ENCODE measurements at regions not wholly inside any gene's neighbourhood (a gene's known extent, or its start where the extent isn't known, plus 50 kb on each side); places are given as distances from the start of the nearest gene placed in this dataset.

DNA sequence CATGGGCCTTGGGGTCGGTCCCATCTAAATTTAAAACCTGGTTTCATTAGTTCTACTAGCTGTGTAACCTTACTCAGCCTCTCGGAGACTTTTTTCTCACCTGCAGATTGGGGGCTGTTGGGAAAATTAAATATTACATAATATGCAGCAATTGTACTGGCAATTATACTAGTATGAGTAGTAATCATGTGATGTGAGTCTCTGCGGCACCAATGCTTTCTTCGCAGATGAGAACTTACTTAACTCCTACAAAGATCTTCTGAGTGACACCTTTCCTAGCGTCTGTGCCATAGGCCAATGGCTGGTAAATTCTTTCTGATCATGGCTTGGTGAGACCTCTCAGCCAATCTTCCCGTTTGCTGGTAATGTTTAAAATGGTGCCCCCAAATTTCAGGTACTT is 391.3 kb downstream of the NXPE2 start:
- DNase-seq = no peak
- no peak overlapping the region for H3K27ac Mint-ChIP-seq
- H3K4me3 Mint-ChIP-seq = no peak overlapping the region
- CTCF ChIA-PET = no interaction called here
- intact Hi-C loops (cut with micrococcal nuclease) = no loop called here
- H3K36me3 Mint-ChIP-seq = no peaks in the 10 kb centered on the region
- H3K9me3 Mint-ChIP-seq = no peaks in the 10 kb centered on the region
- H3K4me1 Mint-ChIP-seq (ENCODE audit: low read depth) = no peaks in the 10 kb centered on the region
- no peaks in the 10 kb centered on the region for H3K27me3 Mint-ChIP-seq
- POLR2A ChIA-PET = no interaction called here

DNA sequence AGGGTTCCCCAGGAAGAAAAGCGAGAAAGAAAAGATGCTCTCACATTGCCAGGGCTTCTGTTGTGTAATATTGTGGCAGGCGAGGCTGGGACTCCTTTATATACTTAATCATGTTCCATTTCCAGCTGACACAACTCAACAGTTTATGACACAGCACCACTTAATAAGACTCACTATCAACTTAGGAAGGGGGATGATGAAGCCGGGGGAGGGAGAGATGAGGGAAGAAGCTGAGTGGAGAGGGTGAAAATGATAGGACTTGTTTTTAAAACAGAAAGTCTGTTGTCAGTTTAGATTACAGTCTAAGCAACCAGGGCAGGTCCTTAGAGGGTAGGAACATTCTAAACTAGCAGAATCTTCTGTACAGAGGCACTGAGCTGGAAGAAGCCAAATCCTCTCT is 397.0 kb downstream of the NXPE2 start:
- H3K9me3 Mint-ChIP-seq = no peaks in the 10 kb centered on the region
- H3K27ac Mint-ChIP-seq = no peak overlapping the region
- no peaks in the 10 kb centered on the region for H3K4me1 Mint-ChIP-seq (ENCODE audit: low read depth)
- DNase-seq = no peak
- H3K4me3 Mint-ChIP-seq = no peak overlapping the region
- no peaks in the 10 kb centered on the region for H3K36me3 Mint-ChIP-seq
- intact Hi-C loops (cut with micrococcal nuclease) = no loop called here
- ChIA-PET CTCF (no interaction called here), POLR2A (no interaction called here)
- H3K27me3 Mint-ChIP-seq = peaks cover 2% of the 10 kb centered on the region

DNA sequence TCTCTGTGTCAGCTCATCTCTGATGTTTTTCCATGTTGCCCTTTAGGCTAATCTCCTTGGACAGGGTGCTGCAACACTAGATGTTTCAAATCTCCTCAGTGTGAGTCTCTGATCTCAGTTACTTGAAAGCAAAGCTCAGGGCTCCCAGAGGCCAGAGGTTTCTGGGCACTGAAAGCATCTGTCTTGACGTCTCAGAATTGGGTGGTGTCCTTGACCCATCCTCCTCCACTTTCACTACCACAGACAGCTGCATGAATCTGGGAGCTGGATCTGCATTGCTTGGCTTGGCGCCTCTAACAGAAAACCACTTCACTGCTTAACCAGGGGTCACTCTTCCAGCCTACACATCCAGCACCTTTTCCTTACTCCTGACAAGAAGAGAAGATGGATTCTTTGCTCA is 399.4 kb downstream of the NXPE2 start:
- no peak for DNase-seq
- H3K27ac Mint-ChIP-seq = no peak overlapping the region
- intact Hi-C loops (cut with micrococcal nuclease) = no loop called here
- no peaks in the 10 kb centered on the region for H3K36me3 Mint-ChIP-seq
- H3K9me3 Mint-ChIP-seq = no peaks in the 10 kb centered on the region
- ChIA-PET POLR2A (no interaction called here), CTCF (no interaction called here)
- H3K27me3 Mint-ChIP-seq = peaks cover 2% of the 10 kb centered on the region
- no peak overlapping the region for H3K4me3 Mint-ChIP-seq
- no peaks in the 10 kb centered on the region for H3K4me1 Mint-ChIP-seq (ENCODE audit: low read depth)

DNA sequence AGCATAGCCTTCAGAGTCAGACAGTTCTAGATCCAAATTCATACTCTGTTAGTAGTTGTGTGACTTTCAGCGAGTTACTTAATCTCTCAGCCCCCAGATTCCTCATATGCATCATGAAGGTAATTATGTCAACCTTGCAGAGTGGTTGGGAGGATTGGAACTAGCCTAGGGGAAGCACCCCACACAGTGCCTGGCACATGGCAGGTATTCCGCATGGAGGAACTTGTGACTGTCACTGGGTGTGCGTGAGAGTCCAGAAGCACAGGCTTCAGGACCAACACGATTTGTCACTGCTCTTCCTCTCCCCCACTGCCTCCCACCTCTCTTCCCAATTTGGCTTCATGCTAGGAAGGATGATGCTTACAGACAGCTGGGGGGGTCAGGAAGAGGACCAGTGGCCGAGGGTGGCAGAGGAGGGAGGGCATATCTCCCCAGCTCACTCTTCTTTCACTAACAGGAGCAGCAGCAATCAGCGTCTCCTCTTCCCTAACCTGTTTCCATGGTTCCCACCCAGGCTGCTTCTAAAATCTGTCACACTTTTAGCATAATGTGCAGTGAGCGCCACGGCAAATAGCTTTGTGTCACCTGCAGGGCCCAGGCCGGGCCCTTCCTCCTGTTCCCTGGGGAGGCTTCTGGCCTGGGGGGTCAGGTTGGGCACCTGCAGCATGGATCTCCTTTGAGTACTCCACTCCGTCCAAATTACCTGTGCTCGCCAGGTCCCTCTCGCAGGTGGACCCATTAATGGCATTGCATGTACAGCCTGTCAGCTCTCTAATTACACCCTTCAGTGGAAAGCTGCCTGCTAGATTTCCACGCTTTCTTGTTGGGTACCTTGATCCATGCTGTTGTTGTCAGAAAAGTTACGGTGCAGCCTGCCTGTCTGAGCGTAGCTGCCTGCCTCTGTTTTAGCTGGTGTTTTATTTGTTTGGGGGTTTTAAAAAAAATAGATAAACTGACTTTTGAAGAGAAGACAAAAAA is 400.4 kb downstream of the NXPE2 start:
- Mint-ChIP-seq H3K9me3 (no peaks in the 10 kb centered on the region), H3K36me3 (no peaks in the 10 kb centered on the region), H3K27ac (no peak overlapping the region), H3K4me3 (no peak overlapping the region), H3K4me1 (ENCODE audit: low read depth) (no peaks in the 10 kb centered on the region), H3K27me3 (peaks cover 3% of the 10 kb centered on the region)
- ChIA-PET CTCF (no interaction called here), POLR2A (no interaction called here)
- no peak for DNase-seq
- intact Hi-C loops (cut with micrococcal nuclease) = no loop called here

DNA sequence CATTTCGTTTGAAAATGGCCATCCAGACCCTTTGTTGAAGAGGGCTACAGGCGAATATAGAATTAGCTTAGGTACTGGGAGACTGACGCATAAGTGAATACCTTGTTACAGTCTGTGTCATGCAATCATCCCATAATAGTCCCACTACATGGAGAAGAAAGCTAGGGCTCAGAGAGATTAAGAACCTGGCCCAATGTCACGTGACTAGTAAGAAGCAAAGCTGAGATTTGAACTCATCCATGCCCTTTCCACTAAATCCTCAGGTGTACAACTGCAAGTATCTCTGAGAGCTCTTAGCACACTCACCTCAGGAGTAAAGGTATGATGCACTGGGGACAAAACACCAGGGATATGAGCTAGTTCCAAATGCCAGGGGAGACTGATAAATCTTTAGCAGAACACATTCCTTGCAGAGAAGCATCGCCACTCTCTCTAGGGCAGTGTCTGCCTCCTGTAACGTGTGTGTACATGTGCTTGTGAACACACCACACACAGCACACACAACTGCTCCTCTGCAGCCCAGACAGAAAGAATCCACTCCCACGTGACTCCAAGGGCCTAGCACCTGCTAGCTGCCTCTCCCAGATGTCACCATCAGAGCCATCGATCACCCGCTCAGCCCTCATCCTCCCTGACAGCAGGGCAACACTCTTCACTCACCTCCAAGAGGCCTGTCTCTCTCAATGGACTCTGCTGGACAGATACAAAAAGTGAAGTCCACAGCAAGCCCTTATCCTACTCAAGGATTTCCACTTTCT is 402.8 kb downstream of the NXPE2 start:
- Mint-ChIP-seq H3K4me1 (ENCODE audit: low read depth) (no peaks in the 10 kb centered on the region), H3K4me3 (no peak overlapping the region), H3K27me3 (peaks cover 3% of the 10 kb centered on the region), H3K36me3 (no peaks in the 10 kb centered on the region), H3K27ac (no peak overlapping the region), H3K9me3 (no peaks in the 10 kb centered on the region)
- ChIA-PET CTCF (no interaction called here), POLR2A (no interaction called here)
- DNase-seq = no peak
- intact Hi-C loops (cut with micrococcal nuclease) = no loop called here

DNA sequence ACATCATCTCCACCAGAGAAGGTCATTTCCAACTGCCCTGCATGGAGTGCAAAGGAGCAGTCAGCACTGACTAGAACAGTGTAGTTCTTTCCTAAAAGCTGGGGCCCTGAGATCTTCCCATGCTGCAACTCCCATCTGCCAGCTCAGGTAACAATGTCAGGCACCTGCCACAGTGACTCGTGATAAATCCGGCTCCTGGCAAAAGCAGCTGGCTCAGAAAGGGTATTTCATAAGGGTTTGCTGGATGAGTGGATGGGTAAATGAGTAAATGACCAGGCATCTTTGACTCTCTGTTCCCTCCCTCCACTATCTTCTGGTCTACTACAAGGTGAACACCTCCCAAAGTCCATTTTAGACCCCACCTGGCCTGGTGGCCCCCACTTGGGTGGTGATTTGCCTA is 403.6 kb downstream of the NXPE2 start:
- POLR2A ChIA-PET = no interaction called here
- intact Hi-C loops (cut with micrococcal nuclease) = no loop called here
- no peak for DNase-seq
- Mint-ChIP-seq H3K4me1 (ENCODE audit: low read depth) (no peaks in the 10 kb centered on the region), H3K27me3 (peaks cover 3% of the 10 kb centered on the region), H3K4me3 (no peak overlapping the region), H3K27ac (no peak overlapping the region), H3K9me3 (no peaks in the 10 kb centered on the region), H3K36me3 (no peaks in the 10 kb centered on the region)
- CTCF ChIA-PET = no interaction called here

DNA sequence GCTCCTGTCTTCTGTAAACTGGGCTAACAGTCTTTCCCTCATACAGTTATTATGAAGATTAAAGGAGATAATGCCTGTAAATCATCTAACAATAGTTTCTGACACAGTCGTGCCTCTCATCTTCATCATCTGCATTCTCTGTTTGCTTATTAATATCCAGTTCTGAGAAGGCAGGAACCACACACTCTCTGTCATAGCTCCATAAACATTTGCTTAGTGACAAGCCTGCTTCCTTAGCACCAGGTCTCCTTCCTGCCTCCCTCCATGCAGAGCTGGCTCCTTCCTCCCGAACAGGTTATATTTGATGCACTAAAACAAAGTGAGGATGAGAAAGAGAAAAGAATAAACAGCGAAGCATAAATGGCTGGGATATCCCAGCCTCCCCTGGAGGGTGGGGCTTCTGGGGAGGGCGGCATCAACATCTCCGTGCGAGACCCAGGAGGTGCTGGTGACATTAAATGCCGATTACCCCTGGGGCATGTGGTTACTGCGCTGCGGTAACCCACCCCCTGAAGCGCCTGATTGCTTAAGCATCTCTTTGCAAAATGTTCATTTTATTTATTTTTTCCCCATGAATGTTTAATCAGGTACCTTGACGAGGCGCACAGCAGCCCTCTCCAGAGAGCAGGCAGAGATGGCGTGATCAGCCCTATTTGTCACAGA is 404.9 kb downstream of the NXPE2 start:
- ChIA-PET CTCF (no interaction called here), POLR2A (no interaction called here)
- DNase-seq = no peak
- no peak overlapping the region for H3K27ac Mint-ChIP-seq
- no peaks in the 10 kb centered on the region for H3K4me1 Mint-ChIP-seq (ENCODE audit: low read depth)
- intact Hi-C loops (cut with micrococcal nuclease) = no loop called here
- peaks cover 2% of the 10 kb centered on the region for H3K27me3 Mint-ChIP-seq
- no peaks in the 10 kb centered on the region for H3K36me3 Mint-ChIP-seq
- H3K9me3 Mint-ChIP-seq = no peaks in the 10 kb centered on the region
- H3K4me3 Mint-ChIP-seq = no peak overlapping the region

DNA sequence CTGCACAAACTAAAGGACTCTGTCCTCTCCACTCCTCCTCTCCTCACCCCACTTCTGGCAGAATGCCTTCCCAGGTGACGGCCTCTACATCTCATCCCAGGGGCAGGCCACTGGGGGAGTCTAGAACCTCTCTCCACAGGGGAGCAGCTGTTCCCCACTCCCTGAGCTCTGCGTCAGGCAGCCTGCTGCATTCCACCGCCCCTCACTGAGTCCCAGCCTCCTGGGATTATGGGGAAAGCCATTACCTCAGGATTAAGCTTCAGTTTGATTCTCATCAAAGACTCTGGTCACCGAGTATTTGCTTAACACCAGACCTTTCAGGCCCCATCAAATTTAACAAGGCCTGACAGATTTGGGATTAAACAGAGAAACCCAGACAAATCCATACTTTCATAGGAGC is 405.9 kb downstream of the NXPE2 start:
- CTCF ChIA-PET = no interaction called here
- intact Hi-C loops (cut with micrococcal nuclease) = no loop called here
- no peaks in the 10 kb centered on the region for H3K36me3 Mint-ChIP-seq
- no peaks in the 10 kb centered on the region for H3K4me1 Mint-ChIP-seq (ENCODE audit: low read depth)
- H3K27me3 Mint-ChIP-seq = peaks cover 3% of the 10 kb centered on the region
- H3K4me3 Mint-ChIP-seq = no peak overlapping the region
- DNase-seq = no peak
- H3K27ac Mint-ChIP-seq = no peak overlapping the region
- POLR2A ChIA-PET = no interaction called here
- no peaks in the 10 kb centered on the region for H3K9me3 Mint-ChIP-seq

DNA sequence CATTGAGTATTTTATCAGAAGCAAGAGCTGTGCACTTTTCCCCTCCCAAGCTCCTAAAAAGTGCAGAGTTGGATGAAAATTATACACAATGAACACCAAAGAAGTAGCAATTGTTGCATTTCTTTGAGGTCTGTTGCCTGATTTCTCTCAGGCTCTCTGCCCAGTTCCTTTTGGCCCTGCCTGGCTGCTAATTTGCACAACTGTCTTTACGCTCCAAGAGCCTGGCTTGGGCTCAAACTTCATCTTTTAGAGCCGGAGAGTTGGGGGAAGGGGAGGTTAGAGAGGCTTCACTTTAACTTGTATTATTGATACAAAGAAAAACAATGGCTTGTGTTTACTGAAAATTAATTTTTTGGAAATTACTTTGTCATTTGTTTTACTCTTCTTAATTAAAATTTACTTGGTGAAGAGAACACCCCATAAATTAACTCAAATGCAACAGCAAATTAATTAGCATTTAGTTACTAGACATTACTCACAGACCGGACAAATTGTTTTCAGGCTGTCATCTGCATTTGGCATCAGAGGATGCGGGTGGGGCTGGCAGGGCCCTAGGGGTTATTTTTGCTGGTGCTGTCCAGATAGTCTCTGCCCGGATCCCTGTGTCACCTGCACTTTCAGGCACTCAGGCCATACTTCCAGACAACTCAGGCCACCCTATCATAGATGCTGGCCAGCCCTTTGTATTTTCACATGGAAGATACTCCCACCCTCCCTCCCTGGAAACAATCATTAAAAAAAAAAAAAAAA is 407.3 kb downstream of the NXPE2 start:
- Mint-ChIP-seq H3K9me3 (no peaks in the 10 kb centered on the region), H3K36me3 (no peaks in the 10 kb centered on the region), H3K4me1 (ENCODE audit: low read depth) (no peaks in the 10 kb centered on the region), H3K4me3 (no peak overlapping the region), H3K27me3 (peaks cover 3% of the 10 kb centered on the region), H3K27ac (no peak overlapping the region)
- no peak for DNase-seq
- intact Hi-C loops (cut with micrococcal nuclease) = no loop called here
- POLR2A ChIA-PET = no interaction called here
- CTCF ChIA-PET = no interaction called here

DNA sequence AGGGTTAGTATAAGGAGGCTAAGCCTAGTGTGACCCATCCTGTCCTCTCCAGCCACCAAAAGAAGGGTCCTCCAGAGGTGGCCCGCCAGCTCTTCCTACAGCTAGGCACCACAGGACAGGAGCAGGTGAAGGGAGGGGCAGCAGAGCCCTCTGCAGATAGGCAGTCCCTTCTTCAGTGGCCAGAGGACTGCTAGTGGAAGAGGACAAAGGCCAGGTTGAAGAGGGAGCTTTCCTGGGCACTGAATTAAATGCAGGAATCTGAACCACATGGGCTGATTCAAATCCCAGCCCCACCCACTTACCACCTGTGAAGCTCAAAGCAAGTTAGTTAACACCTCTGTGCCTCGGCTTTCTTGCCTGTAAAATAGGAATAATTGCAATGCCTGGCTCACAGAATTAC is 409.5 kb downstream of the NXPE2 start:
- CTCF ChIA-PET = no interaction called here
- Mint-ChIP-seq H3K4me1 (ENCODE audit: low read depth) (no peaks in the 10 kb centered on the region), H3K4me3 (no peak overlapping the region), H3K27ac (no peak overlapping the region), H3K36me3 (no peaks in the 10 kb centered on the region), H3K27me3 (peaks cover 3% of the 10 kb centered on the region), H3K9me3 (no peaks in the 10 kb centered on the region)
- intact Hi-C loops (cut with micrococcal nuclease) = no loop called here
- no peak for DNase-seq
- POLR2A ChIA-PET = no interaction called here

DNA sequence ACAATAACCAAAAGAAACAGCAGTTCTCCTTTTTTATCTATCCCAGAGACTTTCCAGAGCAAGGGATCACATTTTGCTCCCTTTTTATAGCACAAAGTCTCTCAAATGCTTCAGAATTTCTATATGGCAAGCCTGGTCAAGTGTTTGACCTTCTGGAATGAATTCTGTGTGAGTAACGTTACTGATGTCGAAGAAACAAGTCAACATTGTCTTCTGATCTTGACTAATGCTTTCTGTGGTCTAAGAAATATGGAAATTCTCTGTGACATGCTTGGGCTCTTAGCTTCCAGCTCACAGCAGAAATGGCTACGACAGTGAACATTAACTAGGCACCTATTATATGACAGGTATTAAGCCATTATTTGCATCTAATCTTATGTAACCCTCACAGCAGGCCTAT is 411.7 kb downstream of the CADM1 start:
- CTCF ChIA-PET = no interaction called here
- Mint-ChIP-seq H3K4me3 (no peak overlapping the region), H3K9me3 (no peaks in the 10 kb centered on the region), H3K36me3 (no peaks in the 10 kb centered on the region), H3K4me1 (ENCODE audit: low read depth) (no peaks in the 10 kb centered on the region), H3K27ac (no peak overlapping the region), H3K27me3 (peaks cover 5% of the 10 kb centered on the region)
- POLR2A ChIA-PET = no interaction called here
- DNase-seq = no peak
- intact Hi-C loops (cut with micrococcal nuclease) = no loop called here

DNA sequence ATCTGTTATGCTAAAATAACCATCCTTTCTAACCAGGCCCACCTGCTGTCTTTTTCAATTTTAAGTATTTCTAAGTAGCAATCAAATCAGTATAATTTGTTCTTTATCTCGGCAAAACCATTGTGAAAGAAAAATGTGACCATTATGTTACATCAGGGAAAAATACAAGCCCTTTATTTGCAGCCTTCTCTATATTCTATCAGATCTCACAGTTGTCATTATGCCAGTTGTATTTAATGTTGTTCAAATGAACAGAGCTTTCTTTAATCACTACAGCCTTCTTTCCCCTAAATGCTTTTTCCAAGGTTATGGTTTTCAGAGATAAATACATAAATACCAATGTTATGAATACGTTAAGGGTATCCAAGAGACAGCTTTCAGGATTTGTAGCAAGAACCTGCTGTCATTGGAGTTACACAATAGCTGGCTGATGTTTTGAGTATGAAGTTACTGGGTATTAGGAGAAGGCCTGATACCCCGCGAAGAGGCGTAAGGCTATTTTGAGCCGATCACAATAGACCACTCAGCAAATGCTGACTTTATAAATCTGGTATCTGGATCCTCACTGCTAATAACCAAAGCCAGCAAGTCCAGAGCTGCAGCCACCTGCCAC is 406.3 kb downstream of the CADM1 start:
- DNase-seq = no peak
- H3K9me3 Mint-ChIP-seq = no peaks in the 10 kb centered on the region
- no peaks in the 10 kb centered on the region for H3K36me3 Mint-ChIP-seq
- H3K4me1 Mint-ChIP-seq (ENCODE audit: low read depth) = no peaks in the 10 kb centered on the region
- peaks cover 4% of the 10 kb centered on the region for H3K27me3 Mint-ChIP-seq
- H3K4me3 Mint-ChIP-seq = no peak overlapping the region
- intact Hi-C loops (cut with micrococcal nuclease) = no loop called here
- ChIA-PET POLR2A (no interaction called here), CTCF (no interaction called here)
- H3K27ac Mint-ChIP-seq = no peak overlapping the region

Data from activated CD4-positive, alpha-beta memory T cell treated with anti-CD3 and anti-CD28 coated beads for 36 hours (primary cell).